GM12878 (cell line): ENCODE measurements at regions not wholly inside any gene's neighbourhood (a gene's known extent, or its start where the extent isn't known, plus 50 kb on each side); places are given as distances from the start of the nearest gene placed in this dataset.

Experiments
- ATAC-seq: fragments of 200-7000 bp; cut with Tn5 transposase; 3 replicates; pipeline ENCODE4 v1.9.1; 2020; ENCODE audit warnings: mild to moderate bottlenecking, moderate library complexity
- BruUV-seq: library from RNA; stranded (reverse); fragments of 400-500 nt; replicated peaks from 2 replicates; lab custom pipeline; 2021; lab: Mats Ljungman, UMichigan
- CTCF ChIA-PET: fragments of 300-600 bp; sonication (Branson Sonifier 250); formaldehyde crosslinking; extraction: SDS; loops from one replicate; lab custom pipeline; 2021; ENCODE audit warnings: inconsistent platforms; lab: Yijun Ruan, JAX
- POLR2A ChIA-PET: fragments of 350-600 bp; formaldehyde crosslinking; extraction: SDS; loops from one replicate; lab custom pipeline; 2021; ENCODE audit warnings: inconsistent platforms; lab: Charles Lee
- RAD21 ChIA-PET: fragments of 300-600 bp; sonication (Branson Sonifier 250); formaldehyde crosslinking; loops from one replicate; lab custom pipeline; 2023; ENCODE audit warnings: antibody characterized with exemption; ENCODE audit not compliant: unreplicated experiment; lab: Charles Lee
- SMC1A ChIA-PET: fragments of 300-600 bp; sonication (Branson Sonifier 250); formaldehyde crosslinking; loops from one replicate; lab custom pipeline; 2023; ENCODE audit not compliant: unreplicated experiment, uncharacterized antibody; lab: Charles Lee
- DNase-seq: peaks from one replicate; pipeline ENCODE4 v3.0.0-alpha.2; 2011; ENCODE audit warnings: low read depth, low spot score
- FAIRE-seq: peaks from 3 replicates; lab custom pipeline; 2011; peaks lifted over from hg19 to GRCh38; lab: Jason Lieb, UNC
- H2AFZ ChIP-seq: 2 replicates; pipeline ENCODE4 v1.6.0; 2011; ENCODE audit warnings: low read depth, low read length, control low read depth; ENCODE audit not compliant: control insufficient read depth
- H3K27ac ChIP-seq: 2 replicates; pipeline ENCODE4 v1.5.1; 2011; ENCODE audit warnings: control low read depth; ENCODE audit not compliant: control insufficient read depth, insufficient read depth
- H3K27me3 ChIP-seq, 2 experiments: replicated peaks in 1 of 2; 2 replicates each; pipeline versions ENCODE4 v1.6.0 to v1.6.1; 2011; ENCODE audit warnings: low read length in 1 of 2; ENCODE audit not compliant: control insufficient read depth in 2 of 2, insufficient read depth in 2 of 2
- H3K36me3 ChIP-seq, 2 experiments: 2 replicates each; pipeline ENCODE4 v1.5.1; 2011; ENCODE audit warnings: low read length in 1 of 2; ENCODE audit not compliant: control insufficient read depth in 2 of 2, insufficient read depth in 2 of 2
- H3K4me1 ChIP-seq: 2 replicates; pipeline ENCODE4 v1.6.1; 2011; ENCODE audit warnings: mild to moderate bottlenecking, low read length, moderate library complexity, mixed read lengths; ENCODE audit not compliant: control insufficient read depth, insufficient read depth
- H3K4me2 ChIP-seq: 2 replicates; pipeline ENCODE4 v1.6.0; 2011; ENCODE audit warnings: control low read depth; ENCODE audit not compliant: control insufficient read depth, insufficient read depth
- H3K4me3 ChIP-seq: fragments of 200-600 bp; sonication (generic); 2 replicates; pipeline ENCODE4 v1.5.1; 2016
- H3K79me2 ChIP-seq: 2 replicates; pipeline ENCODE4 v1.6.0; 2011; ENCODE audit warnings: low read length; ENCODE audit not compliant: control insufficient read depth, insufficient read depth
- H3K9ac ChIP-seq: 2 replicates; pipeline ENCODE4 v1.8.0; 2011; ENCODE audit warnings: low read length, control low read depth, mixed read lengths; ENCODE audit not compliant: control insufficient read depth, insufficient read depth
- H3K9me3 ChIP-seq: replicated peaks from 3 replicates; pipeline ENCODE4 v1.5.1; 2011; ENCODE audit warnings: mild to moderate bottlenecking, low read length; ENCODE audit not compliant: control insufficient read depth, insufficient read depth
- H4K20me1 ChIP-seq: 2 replicates; pipeline ENCODE4 v1.6.0; 2011; ENCODE audit not compliant: control insufficient read depth, insufficient read depth
- BHLHE40 ChIP-seq, 2 experiments: fragments of 450-650 bp in 1 of 2; IDR thresholded peaks; 2 replicates each; pipeline ENCODE4 v1.6.1; 2011 to 2017; ENCODE audit warnings: low read depth in 2 of 2, borderline replicate concordance in 1 of 2, improper control_type of control experiment in 1 of 2, low read length in 1 of 2, mild to moderate bottlenecking in 1 of 2
- E2F8 ChIP-seq: fragments of 450-650 bp; IDR thresholded peaks from 2 replicates; pipeline ENCODE4 v1.6.1; 2018; ENCODE audit warnings: mild to moderate bottlenecking, low read depth, moderate library complexity; ENCODE audit not compliant: partially characterized antibody
- E4F1 ChIP-seq: fragments of 450-650 bp; IDR thresholded peaks from 2 replicates; pipeline ENCODE4 v1.6.1; 2018; ENCODE audit warnings: borderline replicate concordance, mild to moderate bottlenecking; ENCODE audit not compliant: partially characterized antibody
- ESRRA ChIP-seq: IDR thresholded peaks from 2 replicates; pipeline ENCODE4 v1.6.1; 2012; ENCODE audit warnings: mild to moderate bottlenecking, low read length, improper control_type of control experiment
- MXI1 ChIP-seq: fragments of 150-350 bp; IDR thresholded peaks from 2 replicates; pipeline ENCODE4 v1.6.1; 2011; ENCODE audit warnings: low read depth, mild to moderate bottlenecking, inconsistent platforms, low read length, improper control_type of control experiment
- POU2F2 ChIP-seq: IDR thresholded peaks from 3 replicates; pipeline ENCODE4 v1.6.1; 2011; ENCODE audit warnings: low read depth, mild to moderate bottlenecking, low read length, borderline replicate concordance
- RELB ChIP-seq: fragments of 450-650 bp; IDR thresholded peaks from 2 replicates; pipeline ENCODE4 v1.6.1; 2017; ENCODE audit warnings: low read depth, mild to moderate bottlenecking, moderate library complexity
- SIX5 ChIP-seq: IDR thresholded peaks from 2 replicates; pipeline ENCODE4 v1.6.1; 2011; ENCODE audit warnings: mild to moderate bottlenecking, low read depth, low read length, moderate library complexity; ENCODE audit not compliant: severe bottlenecking
- SRF ChIP-seq, 2 experiments: IDR thresholded peaks; 2 replicates each; pipeline ENCODE4 v1.6.1; 2011; ENCODE audit warnings: low read depth in 2 of 2, low read length in 2 of 2, mild to moderate bottlenecking in 1 of 2, moderate library complexity in 1 of 2
- YBX1 ChIP-seq: fragments of 450-650 bp; IDR thresholded peaks from 2 replicates; pipeline ENCODE4 v1.6.1; 2016; ENCODE audit warnings: antibody characterized with exemption
- WGBS: methylation state at CpG from one replicate; pipeline ENCODE4 v1.1.6; 2016; ENCODE audit warnings: low lambda C conversion rate; ENCODE audit not compliant: insufficient replicate concordance, insufficient coverage; ENCODE audit errors: missing lambda C conversion rate; 5-methylcytosine and 5-hydroxymethylcytosine counted together
- in situ Hi-C: fragments of 300-500 bp; cut with MboI; formaldehyde crosslinking; loops from 9 replicates; pipeline ENCODE4 v1.14.3; 2018; ENCODE audit warnings: mixed read lengths
- intact Hi-C: fragments of 100-400 bp; cut with micrococcal nuclease; formaldehyde crosslinking; loops from one replicate; pipeline ENCODE4 v1.14.2; 2022; ENCODE audit not compliant: unreplicated experiment

- Histone ChIP-seq H3K79me2 (no peaks in the 10 kb centered on the region), H3K36me3 (no peaks in the 10 kb centered on the region), H3K9me3 (no peaks in the 10 kb centered on the region; the same call in 2 of the 3 replicates), H3K27me3 (no peaks in the 10 kb centered on the region), H4K20me1 (no peaks in the 10 kb centered on the region), H3K4me2 (no peak overlapping the region), H3K4me3 (no peak overlapping the region), H3K27ac (no peak overlapping the region), H2AFZ (no peak overlapping the region), H3K4me1 (no peaks in the 10 kb centered on the region), H3K9ac (no peak overlapping the region)
- intact Hi-C loops = no loop called here
- 5% methylated on average over 6 of the region's 6 CpGs for WGBS
- ChIA-PET CTCF (no interaction called here), SMC1A (no interaction called here), RAD21 (no interaction called here), POLR2A (no interaction called here)
- ATAC-seq (no peak), DNase-seq (no peak), FAIRE-seq (no peak)
- in situ Hi-C loops = no loop called here
- no TSS peak for BruUV-seq
- TF ChIP-seq E2F8 (no peak), SRF (IDR thresholded peaks at IDR 0.05; ENCODE audit: low read depth in 2 of 2, low read length in 2 of 2) (no peak)
These were observed 599.1 kb downstream of the BRD1 start for GRCh38 chr22:49228431-49229037.

GRCh38 chr22:49227670-49228069 is 600.0 kb downstream of the BRD1 start:
- Histone ChIP-seq H3K9me3 (no peaks in the 10 kb centered on the region; the same call in 2 of the 3 replicates), H4K20me1 (no peaks in the 10 kb centered on the region), H3K4me1 (no peaks in the 10 kb centered on the region), H3K27me3 (no peaks in the 10 kb centered on the region), H2AFZ (no peak overlapping the region), H3K79me2 (no peaks in the 10 kb centered on the region), H3K4me3 (no peak overlapping the region), H3K36me3 (no peaks in the 10 kb centered on the region), H3K27ac (no peak overlapping the region), H3K9ac (no peak overlapping the region), H3K4me2 (no peak overlapping the region)
- WGBS = 23% methylated on average over 6 of the region's 6 CpGs
- POLR2A ChIA-PET = no interaction called here
- CTCF ChIA-PET = no interaction called here
- intact Hi-C loops = no loop called here
- RAD21 ChIA-PET = no interaction called here
- no peak for FAIRE-seq
- ATAC-seq = no peak
- no TSS peak for BruUV-seq
- DNase-seq = no peak
- in situ Hi-C loops = no loop called here
- SMC1A ChIA-PET = no interaction called here
- TF ChIP-seq MXI1 = no peak
- no peak for TF ChIP-seq RELB
- no peak for TF ChIP-seq YBX1
- no peak for TF ChIP-seq BHLHE40 (IDR thresholded peaks at IDR 0.05; ENCODE audit: borderline replicate concordance in 1 of 2, low read depth in 2 of 2, low read length in 1 of 2)
- no peak for TF ChIP-seq POU2F2
- no peak for TF ChIP-seq SIX5
- no peak for TF ChIP-seq ESRRA
- no peak for TF ChIP-seq E4F1
